ENCODE measurements at regions not wholly inside any gene's neighbourhood (a gene's known extent, or its start where the extent isn't known, plus 50 kb on each side); places are given as distances from the start of the nearest gene placed in this dataset.
A peak's percentile ranks its signal among the peaks of the same experiment; 100 is the strongest.

DNA sequence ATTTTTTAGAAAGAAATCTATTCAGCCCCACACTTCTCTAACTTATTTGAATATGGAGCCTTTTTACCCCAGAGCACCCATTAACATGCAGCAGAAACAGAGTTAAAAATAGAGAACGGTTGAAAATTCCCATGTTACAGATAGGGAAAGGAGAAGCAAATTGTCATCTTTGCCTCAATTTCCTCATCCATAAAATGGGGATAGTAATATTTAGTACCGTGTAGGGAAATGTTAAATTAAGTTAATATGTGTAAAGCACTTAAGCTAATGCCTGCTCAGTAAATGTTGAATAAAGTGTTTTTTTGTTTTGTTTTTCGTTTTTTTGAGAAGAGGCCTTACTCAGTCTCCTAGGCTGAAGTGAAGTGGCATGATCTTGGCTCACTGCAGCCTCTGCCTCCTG is 50.3 kb downstream of the NAV1 start:
- DNase-seq (ENCODE audit: low spot score) = no peak

DNA sequence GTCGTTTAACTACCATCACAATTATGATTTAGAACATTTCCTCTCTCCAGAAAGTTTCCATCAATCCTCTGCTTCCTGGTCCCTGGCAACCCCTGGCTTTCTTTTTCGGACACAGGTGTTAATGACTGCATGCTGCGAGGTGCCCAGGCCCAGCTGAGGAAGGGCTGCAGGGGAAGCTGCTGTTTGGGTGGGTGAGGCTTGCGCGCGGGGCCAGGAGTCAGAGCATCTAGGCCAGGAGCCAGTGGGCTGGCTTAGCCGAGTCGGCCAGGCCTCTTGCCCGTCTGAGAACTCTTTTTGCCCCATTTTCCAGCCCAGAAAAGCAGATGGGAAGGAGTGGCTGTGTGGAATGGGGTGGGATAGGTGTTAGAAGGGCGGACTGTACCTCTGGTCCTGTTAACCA is 51.5 kb downstream of the NAV1 start:
- DNase-seq (ENCODE audit: low spot score) = no peak

DNA sequence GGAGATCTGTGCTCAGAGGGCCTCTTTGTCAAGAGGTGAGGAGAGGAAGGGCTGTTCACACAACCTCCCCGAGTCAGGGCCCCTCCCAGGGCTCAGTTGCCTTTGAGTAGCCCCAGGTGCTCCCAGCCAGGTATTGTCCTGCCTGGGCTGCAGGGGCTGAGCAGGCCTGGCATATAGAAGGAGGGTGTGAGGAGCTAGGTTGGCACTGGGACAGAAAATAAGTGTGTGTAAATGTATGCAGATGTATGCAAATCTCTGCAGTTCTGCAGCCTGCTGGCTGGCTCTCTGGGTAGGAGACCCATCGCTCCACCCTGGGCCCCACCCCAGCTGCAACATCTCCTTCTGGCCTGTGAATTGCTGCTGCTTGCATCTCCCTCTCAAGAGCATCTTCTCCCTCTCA is 52.4 kb downstream of the NAV1 start:
- no peak for DNase-seq (ENCODE audit: low spot score)

DNA sequence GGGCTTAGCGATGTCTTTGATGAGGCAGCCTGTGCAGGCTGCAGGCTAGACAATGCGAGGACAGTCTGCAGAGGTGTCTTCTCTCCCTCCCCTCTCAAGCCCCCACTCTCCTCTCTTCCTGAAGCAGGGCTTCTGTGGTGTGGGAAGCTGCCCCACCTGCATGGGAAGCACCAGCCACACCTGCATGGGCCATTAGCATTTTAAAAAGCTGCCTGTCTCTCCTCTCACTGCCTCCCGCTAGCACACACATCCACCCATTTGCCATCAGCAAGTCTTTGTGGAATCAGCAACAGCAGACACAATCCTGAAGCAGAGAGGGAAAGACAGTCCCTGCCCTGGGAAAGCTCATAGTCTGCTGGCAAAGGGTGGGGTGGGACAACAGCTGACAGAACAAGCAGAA is 53.1 kb downstream of the NAV1 start:
- DNase-seq (ENCODE audit: low spot score) = no peak

DNA sequence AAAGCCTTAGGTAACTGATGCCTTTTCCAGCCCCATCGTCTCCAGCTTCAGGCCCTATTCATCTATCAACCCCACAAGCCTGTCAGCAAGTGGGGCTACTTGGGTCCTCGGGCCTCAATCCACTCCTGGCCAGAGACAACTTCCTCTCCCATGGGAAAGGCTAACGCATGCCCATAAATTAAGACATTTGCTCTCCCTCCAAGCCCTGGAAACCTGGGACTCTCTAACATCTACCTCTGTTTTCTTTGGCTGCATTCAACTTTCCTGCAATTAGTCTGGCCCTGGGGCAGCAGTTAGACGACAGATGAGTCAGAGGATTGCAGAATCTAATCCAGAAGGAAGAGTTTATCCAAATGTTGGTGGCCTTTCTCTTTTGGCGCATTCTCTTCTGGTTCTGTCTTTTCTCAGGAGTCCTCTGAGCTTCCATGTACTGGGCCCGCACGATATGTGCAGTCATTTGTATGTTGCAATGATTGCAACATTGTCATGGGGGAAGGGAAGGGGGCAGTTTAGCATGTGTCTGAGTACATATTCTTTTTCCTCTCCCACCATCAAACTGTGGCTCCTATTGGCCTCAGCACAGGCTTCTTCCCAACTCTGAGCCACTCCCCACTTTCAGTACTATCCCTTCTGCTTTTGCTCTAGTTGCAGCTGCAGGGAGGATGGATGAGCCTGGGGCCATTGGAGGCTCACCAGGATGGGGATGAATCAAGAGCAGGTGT is 54.4 kb downstream of the NAV1 start:
- DNase-seq (ENCODE audit: low spot score) = peak; percentile 76

DNA sequence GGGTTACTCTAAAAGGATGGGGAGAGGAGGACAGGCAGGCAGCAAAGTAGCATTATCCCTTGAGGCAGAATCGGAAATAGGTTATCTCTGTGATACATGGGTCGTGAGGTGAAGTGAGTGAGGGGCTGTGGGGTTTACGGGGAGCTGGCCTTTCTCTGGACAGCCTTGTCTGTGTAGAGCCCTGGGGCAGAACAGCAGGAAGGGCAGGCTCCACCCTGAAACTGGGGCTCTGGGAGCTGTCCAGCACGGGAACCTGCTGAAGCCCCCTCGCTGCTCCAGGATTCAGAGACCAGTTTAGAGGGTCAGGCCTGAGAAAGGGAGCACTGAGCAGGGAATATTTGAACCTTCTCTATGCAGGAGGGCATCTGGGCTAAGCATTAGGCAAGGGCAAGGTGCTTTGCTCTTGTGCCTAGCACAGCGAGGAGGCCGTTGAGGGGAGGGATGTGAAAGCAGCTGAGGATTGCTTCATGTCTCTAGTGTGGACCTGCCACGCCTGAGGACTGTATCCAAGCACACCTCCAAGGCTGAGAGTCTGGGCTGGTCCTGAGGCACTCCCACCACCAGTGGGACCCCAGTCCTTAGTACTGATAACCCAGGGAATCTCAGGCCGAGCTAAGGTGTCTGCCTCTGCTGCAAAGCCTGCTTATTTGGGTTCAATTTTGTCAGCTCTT is 55.8 kb downstream of the NAV1 start:
- peak; percentile 47 for DNase-seq (ENCODE audit: low spot score)

DNA sequence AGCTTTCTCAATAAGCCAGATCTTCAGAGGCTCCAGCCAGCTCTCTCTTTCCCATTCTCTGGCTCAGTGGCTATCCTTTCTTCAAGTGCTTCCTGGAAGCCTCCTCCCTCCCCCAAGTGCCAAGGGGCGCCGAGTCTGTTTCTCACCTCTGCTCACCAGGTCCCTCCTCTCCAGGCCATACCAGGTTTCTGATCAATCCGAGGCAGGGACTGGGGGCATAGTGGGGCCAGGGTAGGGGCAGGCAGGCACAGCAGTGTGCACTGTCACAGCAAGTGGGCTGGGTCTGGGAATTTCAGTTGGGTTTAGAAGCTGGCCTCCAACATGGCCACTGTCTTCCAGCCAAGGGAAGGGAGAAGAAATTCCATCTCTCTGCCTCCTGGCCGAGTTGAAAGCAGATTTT is 56.5 kb downstream of the NAV1 start:
- DNase-seq (ENCODE audit: low spot score) = no peak

DNA sequence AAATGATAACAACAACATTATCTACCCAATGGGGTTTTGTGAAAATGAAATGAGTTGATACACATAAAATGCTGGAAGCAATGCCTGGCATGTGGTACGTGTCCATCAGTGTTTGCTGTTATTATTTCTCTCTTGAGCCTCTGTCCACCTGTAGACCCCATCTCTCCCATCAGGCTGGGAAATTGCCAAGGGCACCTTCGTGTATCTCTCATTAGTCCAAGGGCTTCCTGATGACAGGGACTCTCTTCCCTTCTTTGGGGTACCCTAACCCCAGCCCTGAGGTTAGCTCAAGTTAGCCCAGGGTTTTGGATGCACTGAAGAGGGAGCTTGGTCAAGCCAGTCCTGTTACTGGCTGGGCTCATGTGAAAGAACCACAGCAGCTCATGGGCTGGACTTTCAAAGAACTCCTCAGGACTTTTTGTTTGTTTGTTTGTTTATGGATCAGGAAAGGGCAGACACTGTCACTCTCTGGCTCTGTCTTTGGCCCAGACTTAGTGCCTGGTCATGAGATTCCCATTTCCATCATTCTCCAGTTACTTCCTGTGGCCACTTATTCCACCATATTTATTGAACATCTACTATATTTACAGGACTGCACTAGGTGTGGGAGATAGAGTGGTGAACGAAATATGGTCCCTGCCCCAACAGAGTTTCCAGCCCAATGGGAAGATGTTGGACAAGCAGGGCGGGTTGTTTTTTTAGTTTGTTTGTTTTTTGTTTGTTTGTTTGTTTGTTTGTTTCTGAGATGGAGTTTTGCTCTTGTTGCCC is 57.4 kb downstream of the NAV1 start:
- DNase-seq (ENCODE audit: low spot score) = no peak

DNA sequence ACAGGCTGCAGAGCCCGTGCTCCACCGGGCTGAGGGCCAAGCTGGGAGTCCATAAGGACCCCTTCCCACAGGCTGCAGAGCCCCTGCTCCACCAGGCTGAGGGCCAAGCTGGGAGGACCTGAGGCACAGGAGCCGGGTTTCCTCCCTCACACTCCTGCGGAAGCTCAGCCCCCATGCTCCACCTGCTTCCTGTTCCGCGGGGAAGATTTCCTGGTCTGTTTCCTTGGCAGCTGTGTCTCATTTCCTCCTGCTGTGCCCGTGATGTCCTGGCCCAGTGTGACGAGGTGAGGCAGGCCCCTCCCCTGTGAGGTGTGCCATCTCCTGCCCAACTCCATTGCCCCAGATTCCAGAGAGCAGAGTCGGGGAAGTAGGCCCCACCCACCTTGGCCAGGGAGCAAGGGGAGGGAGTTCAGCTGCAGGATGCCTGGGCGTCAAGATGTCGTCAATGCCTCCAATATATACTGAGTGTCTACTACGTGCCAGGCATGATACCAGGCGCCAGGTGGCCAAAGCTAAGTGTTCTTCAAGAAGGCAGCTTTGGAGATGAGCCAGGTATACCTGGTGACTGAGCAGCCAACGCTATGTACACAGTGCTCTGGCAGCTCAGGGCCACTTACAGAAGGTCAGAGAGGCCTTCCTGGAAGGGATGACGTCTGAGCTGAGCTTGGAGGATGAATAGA is 58.8 kb downstream of the NAV1 start:
- DNase-seq (ENCODE audit: low spot score) = no peak

DNA sequence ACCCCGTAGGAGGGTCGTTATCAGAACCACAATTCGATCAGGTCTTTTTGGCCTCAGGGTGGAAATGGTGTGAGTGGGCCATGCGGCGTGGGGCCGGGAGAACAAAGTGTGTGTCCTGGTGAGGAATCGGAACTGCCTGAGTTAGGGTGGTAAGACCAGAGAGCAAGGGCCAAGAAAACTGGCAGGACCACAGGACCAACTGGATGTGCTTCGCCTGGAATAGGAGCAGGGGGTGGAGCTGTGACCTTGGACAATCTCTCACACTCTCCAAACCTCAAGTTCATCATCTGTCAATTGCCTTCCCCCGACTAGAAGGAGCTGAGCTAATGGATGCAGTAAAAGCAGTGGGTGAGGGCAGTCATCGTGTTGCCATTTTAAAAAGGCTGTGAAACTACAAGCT is 59.5 kb downstream of the NAV1 start:
- no peak for DNase-seq (ENCODE audit: low spot score)

DNA sequence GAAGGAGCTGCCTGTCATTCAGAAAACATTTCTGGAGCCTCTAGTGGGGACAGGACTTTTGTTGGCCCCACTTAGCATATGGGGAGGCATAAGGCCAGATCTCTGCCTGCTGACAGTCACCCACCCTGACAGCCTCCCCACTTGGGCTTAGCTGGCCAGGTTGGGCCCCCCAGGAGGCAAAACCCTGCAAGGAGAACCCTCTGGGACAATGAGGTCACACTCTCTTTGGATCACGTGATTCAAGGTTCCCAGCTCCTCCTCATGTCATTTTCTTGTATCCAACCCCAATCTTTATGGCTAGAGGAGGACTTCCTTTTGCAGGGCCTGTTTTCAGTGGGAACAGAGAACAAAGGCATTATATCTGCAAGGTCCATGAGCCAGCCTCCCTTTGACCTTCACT is 60.0 kb downstream of the NAV1 start:
- no peak for DNase-seq (ENCODE audit: low spot score)

DNA sequence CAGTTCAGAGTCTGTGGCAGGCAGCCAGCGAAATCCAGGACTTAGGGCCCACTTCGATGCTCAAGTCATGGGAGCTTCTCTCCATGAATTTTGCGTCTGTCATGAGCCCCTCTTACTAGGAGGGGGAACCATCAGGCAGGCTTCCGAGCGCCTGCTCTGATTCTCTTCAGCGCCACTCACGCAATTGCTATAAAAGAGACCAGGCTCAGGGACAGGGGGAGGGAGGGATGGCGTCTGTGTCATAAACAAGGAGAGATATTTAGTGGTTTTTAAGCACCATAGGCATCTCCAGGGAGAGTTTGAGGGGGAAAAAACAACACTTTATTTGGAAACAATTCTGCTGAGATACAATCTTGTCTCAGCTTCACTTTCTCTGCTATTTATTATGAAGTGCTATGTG is 60.6 kb downstream of the NAV1 start:
- DNase-seq (ENCODE audit: low spot score) = no peak

DNA sequence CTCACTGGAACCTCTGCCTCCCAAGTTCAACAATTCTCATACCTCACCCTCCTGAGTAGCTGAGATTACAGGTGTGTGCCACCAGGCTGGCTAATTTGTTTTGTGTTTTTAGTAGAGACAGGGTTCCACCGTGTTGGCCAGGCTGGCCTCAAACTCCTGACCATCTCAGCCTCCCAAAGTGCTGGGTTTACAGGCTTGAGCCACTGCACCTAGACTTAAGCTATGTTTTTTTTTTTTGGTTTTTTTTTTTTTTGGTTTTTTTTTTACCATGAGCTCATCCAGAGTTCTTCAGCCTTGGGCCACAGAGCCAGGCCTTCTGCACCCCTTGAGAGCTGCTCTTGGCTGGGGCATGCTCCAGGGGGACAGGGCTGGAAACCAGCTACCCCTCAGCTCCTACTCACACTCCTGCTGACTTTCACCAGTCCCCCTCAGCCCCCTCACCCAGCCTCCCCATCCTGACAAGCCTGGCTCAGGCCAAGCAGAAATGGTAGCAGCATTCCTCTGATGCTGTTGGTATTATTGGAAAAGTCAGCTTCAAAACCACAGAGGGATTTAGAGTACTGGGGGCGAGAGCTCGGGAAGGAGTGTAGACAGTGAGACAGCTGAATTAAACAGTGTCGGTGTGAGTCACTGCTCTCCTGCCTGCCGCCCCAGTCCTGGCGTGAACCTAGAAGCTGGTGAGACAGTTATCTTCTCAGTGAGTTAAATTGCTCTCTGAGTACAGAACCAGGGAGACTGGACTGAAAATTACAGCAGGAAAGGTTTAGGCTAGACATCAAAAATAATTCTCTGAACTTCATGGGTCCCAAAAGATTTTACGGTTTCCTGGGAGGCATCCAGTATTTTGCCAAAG is 63.7 kb downstream of the NAV1 start:
- peak; percentile 87 for DNase-seq (ENCODE audit: low spot score)

DNA sequence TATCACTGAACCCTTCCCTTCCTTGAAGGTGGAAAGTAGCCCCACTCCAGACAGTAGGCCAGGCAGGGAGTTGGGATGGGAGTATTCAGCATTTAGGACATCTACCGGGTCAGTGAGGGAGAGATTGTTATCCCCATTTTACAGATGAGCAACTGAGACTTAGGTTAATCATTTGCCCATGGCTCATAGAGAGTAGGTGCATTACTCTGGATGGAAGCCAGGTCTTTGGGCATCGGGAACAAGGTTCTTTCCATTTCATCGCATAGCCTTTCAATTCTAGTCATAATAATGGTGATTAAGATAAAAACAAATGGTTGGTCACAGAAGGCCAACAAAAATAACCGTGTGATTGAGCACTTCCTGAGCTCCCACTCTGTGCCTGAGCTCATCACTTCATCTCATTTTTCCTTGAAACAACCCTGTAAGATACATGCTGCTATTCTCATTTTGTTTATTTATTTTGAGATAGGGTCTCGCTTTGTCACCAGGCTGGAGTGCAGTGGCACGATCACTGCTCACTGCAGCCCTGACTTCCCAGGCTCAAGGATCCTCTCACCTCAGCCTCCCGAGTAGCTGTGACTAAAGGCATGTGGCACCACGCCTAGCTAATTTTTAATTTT is 64.8 kb downstream of the NAV1 start:
- no peak for DNase-seq (ENCODE audit: low spot score)

DNA sequence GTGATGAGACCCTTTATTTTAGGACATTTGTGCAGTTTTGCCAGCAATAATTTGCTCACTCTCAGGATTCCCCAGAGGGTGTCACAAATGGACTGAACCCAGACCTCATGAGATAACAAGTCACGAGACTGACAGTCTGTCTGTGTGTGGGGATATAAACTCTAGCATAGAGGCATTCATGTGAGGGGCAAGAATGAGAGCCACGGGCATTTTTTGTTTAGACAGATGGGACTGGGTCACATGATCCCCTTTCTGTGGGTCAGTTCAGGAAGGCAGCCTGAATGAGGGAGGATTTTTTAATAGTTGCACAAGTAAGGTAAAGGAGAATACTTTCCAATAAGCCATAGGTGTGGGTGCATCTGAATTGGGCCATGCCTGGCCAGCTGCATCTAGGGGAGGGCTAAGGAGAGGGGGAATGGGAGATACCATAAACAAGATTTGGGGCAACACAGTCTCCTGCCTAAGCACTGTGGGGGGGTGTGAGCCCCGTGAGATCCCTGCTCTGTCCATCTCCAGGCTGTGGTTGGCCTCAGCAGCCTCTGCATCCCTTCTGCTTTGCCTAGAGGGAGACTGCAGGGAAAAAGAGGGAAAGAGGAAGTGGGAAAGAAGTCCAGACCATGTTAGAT is 66.6 kb downstream of the NAV1 start:
- no peak for DNase-seq (ENCODE audit: low spot score)

DNA sequence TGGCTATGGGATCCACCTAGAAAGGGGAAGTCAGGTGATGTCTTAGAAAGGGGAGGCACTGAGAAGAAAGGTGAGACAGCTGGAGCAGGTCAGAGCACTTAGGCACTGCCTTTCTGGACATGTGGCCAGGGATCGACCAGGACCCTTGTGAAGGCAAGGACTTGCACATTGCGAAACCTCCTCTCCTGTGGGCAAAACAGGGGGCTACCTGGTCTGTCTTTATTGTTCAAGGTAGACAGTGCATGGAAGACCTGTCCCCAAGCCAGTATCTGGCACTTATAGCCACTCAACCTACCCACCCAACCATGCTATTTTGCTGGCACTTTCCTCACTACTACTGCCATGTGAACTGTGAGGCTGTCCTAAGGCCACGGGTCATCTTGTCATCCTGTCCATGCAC is 67.2 kb downstream of the NAV1 start:
- no peak for DNase-seq (ENCODE audit: low spot score)

DNA sequence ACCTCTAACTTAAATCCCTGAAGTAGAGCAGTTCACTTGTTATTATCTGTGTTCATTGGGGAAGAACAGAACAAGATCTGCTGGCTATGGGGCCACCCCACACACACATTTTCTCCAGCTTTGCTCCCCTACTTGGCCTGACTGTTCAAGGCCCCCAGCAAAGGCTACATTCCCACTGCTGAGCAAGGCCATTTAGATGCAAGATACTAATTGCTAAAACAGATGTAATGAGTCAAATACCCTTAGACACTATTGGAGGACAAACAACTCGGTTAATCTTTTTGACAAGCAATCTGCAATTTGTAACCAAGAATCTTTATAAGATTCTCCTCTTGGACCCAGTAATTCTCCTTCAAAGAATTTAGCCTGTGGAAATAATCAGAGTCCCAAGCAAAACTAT is 67.7 kb downstream of the NAV1 start:
- DNase-seq (ENCODE audit: low spot score) = no peak

DNA sequence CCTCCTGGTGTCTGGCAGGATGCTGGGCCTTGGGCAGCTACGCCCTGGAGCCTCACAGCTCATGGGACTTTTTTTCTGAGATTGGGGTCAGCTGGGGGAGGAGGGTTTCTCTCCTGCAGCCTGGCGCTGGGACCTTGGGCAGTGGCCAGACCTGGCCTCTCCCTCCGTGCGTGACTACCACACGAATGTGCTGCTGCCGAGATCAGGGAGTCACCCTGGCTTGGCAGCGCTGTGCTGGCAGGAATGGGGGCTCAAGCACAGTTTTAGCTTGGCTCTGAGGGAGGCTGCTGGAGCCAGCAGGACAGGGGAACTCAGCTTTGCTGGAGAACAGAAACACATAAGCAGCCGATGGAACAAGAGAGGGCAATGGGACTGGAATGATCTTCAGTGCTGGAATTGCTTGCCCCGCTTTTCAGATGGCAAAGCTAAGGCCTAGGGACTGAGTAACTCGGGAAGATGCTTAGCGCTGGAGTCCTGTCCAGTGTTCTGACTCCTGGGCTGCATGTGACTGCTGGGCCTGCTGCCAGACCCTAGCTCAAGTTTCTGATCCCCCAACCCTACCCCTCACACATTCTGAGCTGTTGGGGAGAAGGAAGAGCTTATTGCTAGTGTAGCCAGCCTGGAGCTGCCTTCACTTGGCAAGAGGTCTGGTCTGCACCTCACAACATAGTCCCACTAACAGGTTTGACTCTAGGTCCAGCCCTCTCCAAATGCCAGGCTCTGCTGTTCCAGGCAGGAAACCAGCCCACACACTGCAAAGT is 69.9 kb downstream of the NAV1 start:
- no peak for DNase-seq (ENCODE audit: low spot score)

DNA sequence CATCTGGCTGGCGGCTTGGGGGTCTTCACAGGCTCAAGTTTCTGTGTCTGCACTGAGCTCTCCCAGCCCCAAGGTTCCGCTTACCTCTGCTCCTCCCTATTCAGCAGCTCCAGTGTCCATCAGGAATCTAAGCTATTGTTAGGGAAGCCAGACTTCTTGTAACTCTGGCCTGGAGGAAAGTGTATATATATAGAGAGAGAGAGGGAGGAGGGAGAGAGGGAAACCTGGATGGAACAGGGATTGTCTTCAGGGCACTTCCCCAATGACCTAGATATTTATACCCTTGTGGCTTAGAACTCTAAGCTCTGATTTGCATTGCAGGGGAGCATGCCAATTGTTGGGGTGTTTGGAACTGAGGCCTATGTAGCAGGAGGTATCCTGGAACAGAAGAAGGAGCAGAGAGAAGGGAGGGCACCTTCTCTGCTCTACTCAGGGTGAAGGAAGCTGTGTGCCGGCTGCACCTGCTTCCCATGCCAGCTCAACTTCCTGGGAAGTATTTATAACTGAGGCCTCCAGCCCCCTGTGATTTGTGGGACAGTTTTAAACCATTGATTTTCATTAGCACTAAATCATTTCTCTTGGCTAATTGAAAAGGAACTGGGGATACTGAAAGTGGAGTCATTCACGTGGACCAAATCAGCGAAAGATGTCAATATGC is 70.9 kb downstream of the NAV1 start:
- no peak for DNase-seq (ENCODE audit: low spot score)

DNA sequence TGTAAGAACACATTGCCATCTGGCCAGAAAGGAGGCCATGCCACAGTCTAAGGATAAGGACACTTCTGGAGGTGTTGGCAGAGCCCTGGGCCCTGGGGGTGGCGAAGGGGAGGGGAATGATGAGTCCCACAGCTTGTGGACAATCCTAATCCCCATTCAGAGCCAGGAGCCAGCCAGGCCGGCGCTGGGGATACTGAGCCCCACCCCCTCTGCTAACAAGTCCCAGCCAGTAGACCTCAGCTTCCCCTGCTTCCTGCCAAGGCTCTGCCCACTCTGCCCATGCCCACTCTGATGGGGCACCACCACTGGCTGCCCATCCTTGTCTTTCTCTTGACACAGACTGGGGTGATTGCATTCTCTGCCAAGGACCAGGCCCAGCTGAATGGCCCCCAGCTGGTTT is 71.9 kb downstream of the NAV1 start:
- DNase-seq (ENCODE audit: low spot score) = no peak
